ENCODE measurements at regions not wholly inside any gene's neighbourhood (a gene's known extent, or its start where the extent isn't known, plus 50 kb on each side); places are given as distances from the start of the nearest gene placed in this dataset.

- TF ChIP-seq CTCF (IDR thresholded peaks at IDR 0.05) (no peak), E2F5 (CRISPR knock-in tag; IDR thresholded peaks at IDR 0.05) (no peak)
These were observed 84.7 kb downstream of the SEM1 start for GRCh38 chr7:96624954-96625353.
